GM23338 (cell line): ENCODE measurements at regions not wholly inside any gene's neighbourhood (a gene's known extent, or its start where the extent isn't known, plus 50 kb on each side); places are given as distances from the start of the nearest gene placed in this dataset.

Experiments
- ATAC-seq: fragments of 200-7000 bp; cut with Tn5 transposase; 3 replicates; pipeline ENCODE4 v1.9.1; 2020
- DNase-seq: peaks from one replicate; pipeline ENCODE4 v3.0.0-alpha.2; 2015; ENCODE audit warnings: low spot score
- H2AFZ ChIP-seq: fragments of 200-600 bp; sonication (generic); 2 replicates; pipeline ENCODE4 v1.8.0; 2016; ENCODE audit warnings: antibody characterized with exemption, mild to moderate bottlenecking, moderate library complexity
- H3F3A ChIP-seq: fragments of 200-600 bp; sonication (generic); replicated peaks from 2 replicates; pipeline ENCODE4 v1.8.0; 2017; ENCODE audit warnings: antibody characterized with exemption, mixed run types, low read depth
- H3K27ac ChIP-seq: fragments of 200-600 bp; sonication (generic); 2 replicates; pipeline ENCODE4 v1.6.1; 2016; ENCODE audit warnings: low read depth
- H3K27me3 ChIP-seq: fragments of 200-600 bp; sonication (generic); 2 replicates; pipeline ENCODE4 v1.8.0; 2016; ENCODE audit warnings: mild to moderate bottlenecking, mixed run types, moderate library complexity; ENCODE audit not compliant: insufficient read depth
- H3K36me3 ChIP-seq: fragments of 200-600 bp; sonication (generic); 2 replicates; pipeline ENCODE4 v1.8.0; 2016; ENCODE audit warnings: mild to moderate bottlenecking; ENCODE audit not compliant: insufficient read depth
- H3K4me1 ChIP-seq: fragments of 200-600 bp; sonication (generic); 2 replicates; pipeline ENCODE4 v1.8.0; 2016; ENCODE audit warnings: mild to moderate bottlenecking, moderate library complexity; ENCODE audit not compliant: insufficient read depth
- H3K4me2 ChIP-seq: fragments of 200-600 bp; sonication (generic); 2 replicates; pipeline ENCODE4 v1.7.1; 2017; ENCODE audit warnings: mixed run types
- H3K4me3 ChIP-seq: fragments of 200-600 bp; sonication (generic); 2 replicates; pipeline ENCODE4 v1.6.1; 2016; ENCODE audit warnings: mixed run types
- H3K79me2 ChIP-seq: fragments of 200-600 bp; sonication (generic); replicated peaks from 2 replicates; pipeline ENCODE4 v1.8.0; 2017; ENCODE audit warnings: mild to moderate bottlenecking; ENCODE audit not compliant: insufficient read depth
- H3K9me2 ChIP-seq: fragments of 200-600 bp; sonication (generic); 2 replicates; pipeline ENCODE4 v1.8.0; 2017; ENCODE audit not compliant: insufficient read depth
- H4K20me1 ChIP-seq: fragments of 200-600 bp; sonication (generic); replicated peaks from 2 replicates; pipeline ENCODE4 v1.8.0; 2017; ENCODE audit warnings: mild to moderate bottlenecking; ENCODE audit not compliant: insufficient read depth
- H3K27ac Mint-ChIP-seq: 2 replicates; pipeline ENCODE4 v1.8.0; 2020; ENCODE audit warnings: inconsistent platforms, mild to moderate bottlenecking, moderate library complexity, mixed read lengths
- H3K27me3 Mint-ChIP-seq: 3 replicates; pipeline ENCODE4 v1.8.0; 2022; ENCODE audit warnings: low read depth, mild to moderate bottlenecking, moderate library complexity, mixed read lengths, inconsistent platforms; ENCODE audit not compliant: insufficient read depth, poor library complexity
- H3K36me3 Mint-ChIP-seq: 3 replicates; pipeline ENCODE4 v1.8.0; 2021; ENCODE audit warnings: low read depth, mild to moderate bottlenecking, inconsistent platforms, moderate library complexity, mixed read lengths
- H3K4me1 Mint-ChIP-seq: 3 replicates; pipeline ENCODE4 v1.8.0; 2020; ENCODE audit warnings: mild to moderate bottlenecking, inconsistent platforms, mixed read lengths
- H3K4me3 Mint-ChIP-seq: 3 replicates; pipeline ENCODE4 v1.8.0; 2021; ENCODE audit warnings: moderate library complexity, mild to moderate bottlenecking, inconsistent platforms, mixed read lengths
- H3K9me3 Mint-ChIP-seq: 3 replicates; pipeline ENCODE4 v1.8.0; 2020; ENCODE audit warnings: moderate library complexity, mild to moderate bottlenecking, inconsistent platforms, mixed read lengths
- JUNB ChIP-seq: IDR thresholded peaks from one replicate; pipeline ENCODE4 v1.6.1; 2016; ENCODE audit warnings: antibody characterized with exemption; ENCODE audit not compliant: unreplicated experiment
- NANOG ChIP-seq: IDR thresholded peaks from 2 replicates; pipeline ENCODE4 v1.6.1; 2016; ENCODE audit warnings: antibody characterized with exemption, borderline replicate concordance
- POLR2AphosphoS5 ChIP-seq: IDR thresholded peaks from 2 replicates; pipeline ENCODE4 v1.6.1; 2016; ENCODE audit warnings: antibody characterized with exemption, low read depth
- STAT1 ChIP-seq: IDR thresholded peaks from one replicate; pipeline ENCODE4 v1.6.1; 2016; ENCODE audit warnings: antibody characterized with exemption; ENCODE audit not compliant: unreplicated experiment
- ZNF114 ChIP-seq: fragments of 250-450 bp; sonication (Bioruptor Pico); IDR thresholded peaks from 2 replicates; pipeline ENCODE4 v1.5.0; 2020; ENCODE audit warnings: mild to moderate bottlenecking, moderate library complexity
- TF ChIP-seq, protein P1 (sequence below): fragments of 250-450 bp; sonication (Bioruptor Pico); IDR thresholded peaks from 2 replicates; pipeline ENCODE4 v1.5.0; 2020; ENCODE audit warnings: mild to moderate bottlenecking, moderate library complexity
- TF ChIP-seq, protein P2 (sequence below): IDR thresholded peaks from 2 replicates; pipeline ENCODE4 v1.6.1; 2016; ENCODE audit warnings: antibody characterized with exemption
- TF ChIP-seq, protein P3 (sequence below), 2 experiments: fragments of 200-600 bp in 1 of 2; sonication (generic) in 1 of 2; conservative IDR thresholded peaks; 2 replicates each; pipeline versions ENCODE4 v1.5.1 to v1.6.1; 2016 to 2017; ENCODE audit warnings: antibody characterized with exemption in 2 of 2, low read depth in 2 of 2, mild to moderate bottlenecking in 2 of 2, moderate library complexity in 1 of 2
- TF ChIP-seq, protein P4 (sequence below): IDR thresholded peaks from one replicate; pipeline ENCODE4 v1.6.1; 2018; ENCODE audit warnings: antibody characterized with exemption; ENCODE audit not compliant: unreplicated experiment

DNA sequence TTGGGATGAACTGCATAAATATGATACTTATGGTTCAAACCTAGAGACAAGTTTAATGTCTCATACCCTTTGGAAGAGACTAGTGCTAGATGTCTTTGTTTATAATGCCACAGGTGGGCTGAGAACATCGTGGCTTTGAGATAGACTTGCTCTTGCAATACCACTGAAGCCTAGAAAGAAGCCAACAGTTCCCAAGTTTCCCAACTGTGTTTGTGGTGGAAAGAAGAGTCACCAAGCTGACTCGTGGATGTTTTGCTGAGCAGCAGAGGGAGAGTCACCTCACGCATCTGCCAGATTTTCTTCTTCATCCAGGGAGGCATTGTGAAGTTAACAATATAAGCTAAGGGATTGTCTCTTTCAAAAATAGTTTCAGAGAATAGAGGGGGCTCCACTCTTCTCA lies 1076.2 kb downstream of the C4orf33 start:
- DNase-seq (no peak), ATAC-seq (no peak)
- H3K36me3 Mint-ChIP-seq, result no peaks in the 10 kb centered on the region
- no peaks in the 10 kb centered on the region for H3K4me1 Mint-ChIP-seq
- H3K27ac Mint-ChIP-seq, result no peak overlapping the region
- TF ChIP-seq, protein P1, sequence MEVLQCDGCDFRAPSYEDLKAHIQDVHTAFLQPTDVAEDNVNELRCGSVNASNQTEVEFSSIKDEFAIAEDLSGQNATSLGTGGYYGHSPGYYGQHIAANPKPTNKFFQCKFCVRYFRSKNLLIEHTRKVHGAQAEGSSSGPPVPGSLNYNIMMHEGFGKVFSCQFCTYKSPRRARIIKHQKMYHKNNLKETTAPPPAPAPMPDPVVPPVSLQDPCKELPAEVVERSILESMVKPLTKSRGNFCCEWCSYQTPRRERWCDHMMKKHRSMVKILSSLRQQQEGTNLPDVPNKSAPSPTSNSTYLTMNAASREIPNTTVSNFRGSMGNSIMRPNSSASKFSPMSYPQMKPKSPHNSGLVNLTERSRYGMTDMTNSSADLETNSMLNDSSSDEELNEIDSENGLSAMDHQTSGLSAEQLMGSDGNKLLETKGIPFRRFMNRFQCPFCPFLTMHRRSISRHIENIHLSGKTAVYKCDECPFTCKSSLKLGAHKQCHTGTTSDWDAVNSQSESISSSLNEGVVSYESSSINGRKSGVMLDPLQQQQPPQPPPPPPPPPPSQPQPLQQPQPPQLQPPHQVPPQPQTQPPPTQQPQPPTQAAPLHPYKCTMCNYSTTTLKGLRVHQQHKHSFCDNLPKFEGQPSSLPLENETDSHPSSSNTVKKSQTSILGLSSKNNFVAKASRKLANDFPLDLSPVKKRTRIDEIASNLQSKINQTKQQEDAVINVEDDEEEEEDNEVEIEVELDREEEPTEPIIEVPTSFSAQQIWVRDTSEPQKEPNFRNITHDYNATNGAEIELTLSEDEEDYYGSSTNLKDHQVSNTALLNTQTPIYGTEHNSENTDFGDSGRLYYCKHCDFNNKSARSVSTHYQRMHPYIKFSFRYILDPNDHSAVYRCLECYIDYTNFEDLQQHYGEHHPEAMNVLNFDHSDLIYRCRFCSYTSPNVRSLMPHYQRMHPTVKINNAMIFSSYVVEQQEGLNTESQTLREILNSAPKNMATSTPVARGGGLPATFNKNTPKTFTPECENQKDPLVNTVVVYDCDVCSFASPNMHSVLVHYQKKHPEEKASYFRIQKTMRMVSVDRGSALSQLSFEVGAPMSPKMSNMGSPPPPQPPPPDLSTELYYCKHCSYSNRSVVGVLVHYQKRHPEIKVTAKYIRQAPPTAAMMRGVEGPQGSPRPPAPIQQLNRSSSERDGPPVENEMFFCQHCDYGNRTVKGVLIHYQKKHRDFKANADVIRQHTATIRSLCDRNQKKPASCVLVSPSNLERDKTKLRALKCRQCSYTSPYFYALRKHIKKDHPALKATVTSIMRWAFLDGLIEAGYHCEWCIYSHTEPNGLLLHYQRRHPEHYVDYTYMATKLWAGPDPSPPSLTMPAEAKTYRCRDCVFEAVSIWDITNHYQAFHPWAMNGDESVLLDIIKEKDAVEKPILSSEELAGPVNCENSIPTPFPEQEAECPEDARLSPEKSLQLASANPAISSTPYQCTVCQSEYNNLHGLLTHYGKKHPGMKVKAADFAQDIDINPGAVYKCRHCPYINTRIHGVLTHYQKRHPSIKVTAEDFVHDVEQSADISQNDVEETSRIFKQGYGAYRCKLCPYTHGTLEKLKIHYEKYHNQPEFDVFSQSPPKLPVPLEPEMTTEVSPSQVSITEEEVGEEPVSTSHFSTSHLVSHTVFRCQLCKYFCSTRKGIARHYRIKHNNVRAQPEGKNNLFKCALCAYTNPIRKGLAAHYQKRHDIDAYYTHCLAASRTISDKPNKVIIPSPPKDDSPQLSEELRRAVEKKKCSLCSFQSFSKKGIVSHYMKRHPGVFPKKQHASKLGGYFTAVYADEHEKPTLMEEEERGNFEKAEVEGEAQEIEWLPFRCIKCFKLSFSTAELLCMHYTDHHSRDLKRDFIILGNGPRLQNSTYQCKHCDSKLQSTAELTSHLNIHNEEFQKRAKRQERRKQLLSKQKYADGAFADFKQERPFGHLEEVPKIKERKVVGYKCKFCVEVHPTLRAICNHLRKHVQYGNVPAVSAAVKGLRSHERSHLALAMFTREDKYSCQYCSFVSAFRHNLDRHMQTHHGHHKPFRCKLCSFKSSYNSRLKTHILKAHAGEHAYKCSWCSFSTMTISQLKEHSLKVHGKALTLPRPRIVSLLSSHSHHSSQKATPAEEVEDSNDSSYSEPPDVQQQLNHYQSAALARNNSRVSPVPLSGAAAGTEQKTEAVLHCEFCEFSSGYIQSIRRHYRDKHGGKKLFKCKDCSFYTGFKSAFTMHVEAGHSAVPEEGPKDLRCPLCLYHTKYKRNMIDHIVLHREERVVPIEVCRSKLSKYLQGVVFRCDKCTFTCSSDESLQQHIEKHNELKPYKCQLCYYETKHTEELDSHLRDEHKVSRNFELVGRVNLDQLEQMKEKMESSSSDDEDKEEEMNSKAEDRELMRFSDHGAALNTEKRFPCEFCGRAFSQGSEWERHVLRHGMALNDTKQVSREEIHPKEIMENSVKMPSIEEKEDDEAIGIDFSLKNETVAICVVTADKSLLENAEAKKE (CRISPR knock-in tag), result no peak
- TF ChIP-seq POLR2AphosphoS5, result no peak
- Histone ChIP-seq H3K4me3 (no peak overlapping the region), H3K36me3 (no peaks in the 10 kb centered on the region), H3K9me2 (peaks cover 2% of the 10 kb centered on the region; the same call in 1 of the 2 replicates), H3K79me2 (no peaks in the 10 kb centered on the region), H4K20me1 (no peaks in the 10 kb centered on the region), H2AFZ (no peak overlapping the region), H3K27me3 (no peaks in the 10 kb centered on the region), H3F3A (no peaks in the 10 kb centered on the region), H3K4me2 (no peak overlapping the region), H3K4me1 (no peaks in the 10 kb centered on the region), H3K27ac (no peak overlapping the region)
- H3K4me3 Mint-ChIP-seq, result no peak overlapping the region
- H3K9me3 Mint-ChIP-seq, result no peaks in the 10 kb centered on the region
- H3K27me3 Mint-ChIP-seq, result no peaks in the 10 kb centered on the region

DNA sequence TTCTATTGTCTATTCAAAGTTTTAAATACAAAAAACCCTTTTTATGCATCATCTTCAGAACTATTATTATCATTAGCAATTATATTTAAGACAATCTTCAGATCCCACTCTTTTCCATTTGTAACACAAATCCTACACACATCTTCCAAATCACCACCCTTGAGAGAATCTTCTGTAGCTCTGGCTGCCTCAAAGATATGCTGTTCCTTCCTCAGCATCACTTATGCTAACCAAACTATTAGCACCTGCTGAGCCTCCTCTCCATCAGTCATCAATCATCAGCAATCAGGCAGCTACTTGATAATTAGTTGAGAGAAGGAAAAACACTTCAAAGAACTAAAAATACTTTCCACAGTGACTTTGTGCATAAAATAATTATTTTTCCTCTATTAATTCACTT lies 1082.2 kb downstream of the C4orf33 start:
- H3K79me2 ChIP-seq, result no peaks in the 10 kb centered on the region
- H3K4me2 ChIP-seq, result no peak overlapping the region
- DNase-seq (no peak), ATAC-seq (no peak)
- H2AFZ ChIP-seq, result no peak overlapping the region
- H3K27ac ChIP-seq, result no peak overlapping the region
- H3K27me3 ChIP-seq, result no peaks in the 10 kb centered on the region
- H3K4me3 ChIP-seq, result no peak overlapping the region
- H3K9me3 Mint-ChIP-seq, result no peaks in the 10 kb centered on the region
- no peaks in the 10 kb centered on the region for H3K36me3 Mint-ChIP-seq
- H4K20me1 ChIP-seq, result no peaks in the 10 kb centered on the region
- H3K36me3 ChIP-seq, result no peaks in the 10 kb centered on the region
- peaks cover 35% of the 10 kb centered on the region for H3K4me1 ChIP-seq
- H3K4me3 Mint-ChIP-seq, result no peak overlapping the region
- H3K9me2 ChIP-seq, result peaks cover 2% of the 10 kb centered on the region; the same call in 1 of the 2 replicates
- peaks cover 32% of the 10 kb centered on the region for H3K4me1 Mint-ChIP-seq
- TF ChIP-seq NANOG (no peak), STAT1 (no peak), POLR2AphosphoS5 (no peak), ZNF114 (no peak), JUNB (no peak)
- TF ChIP-seq, protein P2, sequence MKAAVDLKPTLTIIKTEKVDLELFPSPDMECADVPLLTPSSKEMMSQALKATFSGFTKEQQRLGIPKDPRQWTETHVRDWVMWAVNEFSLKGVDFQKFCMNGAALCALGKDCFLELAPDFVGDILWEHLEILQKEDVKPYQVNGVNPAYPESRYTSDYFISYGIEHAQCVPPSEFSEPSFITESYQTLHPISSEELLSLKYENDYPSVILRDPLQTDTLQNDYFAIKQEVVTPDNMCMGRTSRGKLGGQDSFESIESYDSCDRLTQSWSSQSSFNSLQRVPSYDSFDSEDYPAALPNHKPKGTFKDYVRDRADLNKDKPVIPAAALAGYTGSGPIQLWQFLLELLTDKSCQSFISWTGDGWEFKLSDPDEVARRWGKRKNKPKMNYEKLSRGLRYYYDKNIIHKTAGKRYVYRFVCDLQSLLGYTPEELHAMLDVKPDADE, result no peak
- TF ChIP-seq, protein P3, sequence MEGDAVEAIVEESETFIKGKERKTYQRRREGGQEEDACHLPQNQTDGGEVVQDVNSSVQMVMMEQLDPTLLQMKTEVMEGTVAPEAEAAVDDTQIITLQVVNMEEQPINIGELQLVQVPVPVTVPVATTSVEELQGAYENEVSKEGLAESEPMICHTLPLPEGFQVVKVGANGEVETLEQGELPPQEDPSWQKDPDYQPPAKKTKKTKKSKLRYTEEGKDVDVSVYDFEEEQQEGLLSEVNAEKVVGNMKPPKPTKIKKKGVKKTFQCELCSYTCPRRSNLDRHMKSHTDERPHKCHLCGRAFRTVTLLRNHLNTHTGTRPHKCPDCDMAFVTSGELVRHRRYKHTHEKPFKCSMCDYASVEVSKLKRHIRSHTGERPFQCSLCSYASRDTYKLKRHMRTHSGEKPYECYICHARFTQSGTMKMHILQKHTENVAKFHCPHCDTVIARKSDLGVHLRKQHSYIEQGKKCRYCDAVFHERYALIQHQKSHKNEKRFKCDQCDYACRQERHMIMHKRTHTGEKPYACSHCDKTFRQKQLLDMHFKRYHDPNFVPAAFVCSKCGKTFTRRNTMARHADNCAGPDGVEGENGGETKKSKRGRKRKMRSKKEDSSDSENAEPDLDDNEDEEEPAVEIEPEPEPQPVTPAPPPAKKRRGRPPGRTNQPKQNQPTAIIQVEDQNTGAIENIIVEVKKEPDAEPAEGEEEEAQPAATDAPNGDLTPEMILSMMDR (conservative IDR thresholded peaks at IDR 0.05; ENCODE audit: low read depth in 2 of 2), result no peak
- TF ChIP-seq, protein P4, sequence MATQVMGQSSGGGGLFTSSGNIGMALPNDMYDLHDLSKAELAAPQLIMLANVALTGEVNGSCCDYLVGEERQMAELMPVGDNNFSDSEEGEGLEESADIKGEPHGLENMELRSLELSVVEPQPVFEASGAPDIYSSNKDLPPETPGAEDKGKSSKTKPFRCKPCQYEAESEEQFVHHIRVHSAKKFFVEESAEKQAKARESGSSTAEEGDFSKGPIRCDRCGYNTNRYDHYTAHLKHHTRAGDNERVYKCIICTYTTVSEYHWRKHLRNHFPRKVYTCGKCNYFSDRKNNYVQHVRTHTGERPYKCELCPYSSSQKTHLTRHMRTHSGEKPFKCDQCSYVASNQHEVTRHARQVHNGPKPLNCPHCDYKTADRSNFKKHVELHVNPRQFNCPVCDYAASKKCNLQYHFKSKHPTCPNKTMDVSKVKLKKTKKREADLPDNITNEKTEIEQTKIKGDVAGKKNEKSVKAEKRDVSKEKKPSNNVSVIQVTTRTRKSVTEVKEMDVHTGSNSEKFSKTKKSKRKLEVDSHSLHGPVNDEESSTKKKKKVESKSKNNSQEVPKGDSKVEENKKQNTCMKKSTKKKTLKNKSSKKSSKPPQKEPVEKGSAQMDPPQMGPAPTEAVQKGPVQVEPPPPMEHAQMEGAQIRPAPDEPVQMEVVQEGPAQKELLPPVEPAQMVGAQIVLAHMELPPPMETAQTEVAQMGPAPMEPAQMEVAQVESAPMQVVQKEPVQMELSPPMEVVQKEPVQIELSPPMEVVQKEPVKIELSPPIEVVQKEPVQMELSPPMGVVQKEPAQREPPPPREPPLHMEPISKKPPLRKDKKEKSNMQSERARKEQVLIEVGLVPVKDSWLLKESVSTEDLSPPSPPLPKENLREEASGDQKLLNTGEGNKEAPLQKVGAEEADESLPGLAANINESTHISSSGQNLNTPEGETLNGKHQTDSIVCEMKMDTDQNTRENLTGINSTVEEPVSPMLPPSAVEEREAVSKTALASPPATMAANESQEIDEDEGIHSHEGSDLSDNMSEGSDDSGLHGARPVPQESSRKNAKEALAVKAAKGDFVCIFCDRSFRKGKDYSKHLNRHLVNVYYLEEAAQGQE, result no peak
- no peaks in the 10 kb centered on the region for H3F3A ChIP-seq
- peaks cover 2% of the 10 kb centered on the region for H3K27me3 Mint-ChIP-seq
- no peak overlapping the region for H3K27ac Mint-ChIP-seq
